ENCODE measurements at regions not wholly inside any gene's neighbourhood (a gene's known extent, or its start where the extent isn't known, plus 50 kb on each side); places are given as distances from the start of the nearest gene placed in this dataset.

DNA sequence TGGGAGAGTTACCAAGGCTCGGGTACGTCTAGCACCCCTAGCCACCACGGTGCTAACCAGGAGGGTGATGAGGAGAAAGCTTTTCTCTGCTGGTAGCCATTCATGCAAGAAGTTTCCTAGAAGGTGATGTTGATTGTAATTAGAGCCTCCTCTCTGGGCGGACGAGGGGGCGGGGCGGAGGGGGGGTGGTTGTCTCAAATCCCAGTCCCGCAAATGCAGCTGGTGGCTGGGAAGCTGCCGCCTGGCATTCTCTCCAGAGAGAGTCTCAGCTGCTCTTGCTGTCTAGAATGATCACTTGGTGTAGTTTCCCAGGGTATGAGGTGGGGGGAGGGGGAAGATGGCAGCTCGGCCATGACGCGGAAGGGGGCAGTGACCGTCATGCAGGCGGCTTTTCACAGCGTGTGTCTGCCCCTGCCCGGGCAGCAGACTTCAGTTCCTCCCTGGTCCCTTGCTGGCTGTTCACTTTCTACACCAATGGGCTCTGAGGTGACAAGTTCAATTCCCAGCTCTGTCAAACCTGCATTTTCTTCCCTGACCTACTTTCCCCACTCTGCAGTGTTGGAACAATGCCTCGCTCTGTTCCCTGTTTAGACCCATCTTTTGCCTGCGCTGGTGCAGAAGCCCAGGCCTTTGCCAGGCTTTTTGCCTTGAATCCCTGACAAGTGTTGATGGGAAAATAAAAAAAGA, 61.5 kb upstream of the KLF7 start:
- Histone ChIP-seq H3K36me3 (ENCODE audit: control insufficient read depth, insufficient read depth, low read length) (no peaks in the 10 kb centered on the region), H3K4me3 (ENCODE audit: low read depth, low read length) (no peak overlapping the region), H3K27me3 (ENCODE audit: control insufficient read depth, insufficient read depth, low read length) (no peaks in the 10 kb centered on the region)
- TF ChIP-seq, protein P1, sequence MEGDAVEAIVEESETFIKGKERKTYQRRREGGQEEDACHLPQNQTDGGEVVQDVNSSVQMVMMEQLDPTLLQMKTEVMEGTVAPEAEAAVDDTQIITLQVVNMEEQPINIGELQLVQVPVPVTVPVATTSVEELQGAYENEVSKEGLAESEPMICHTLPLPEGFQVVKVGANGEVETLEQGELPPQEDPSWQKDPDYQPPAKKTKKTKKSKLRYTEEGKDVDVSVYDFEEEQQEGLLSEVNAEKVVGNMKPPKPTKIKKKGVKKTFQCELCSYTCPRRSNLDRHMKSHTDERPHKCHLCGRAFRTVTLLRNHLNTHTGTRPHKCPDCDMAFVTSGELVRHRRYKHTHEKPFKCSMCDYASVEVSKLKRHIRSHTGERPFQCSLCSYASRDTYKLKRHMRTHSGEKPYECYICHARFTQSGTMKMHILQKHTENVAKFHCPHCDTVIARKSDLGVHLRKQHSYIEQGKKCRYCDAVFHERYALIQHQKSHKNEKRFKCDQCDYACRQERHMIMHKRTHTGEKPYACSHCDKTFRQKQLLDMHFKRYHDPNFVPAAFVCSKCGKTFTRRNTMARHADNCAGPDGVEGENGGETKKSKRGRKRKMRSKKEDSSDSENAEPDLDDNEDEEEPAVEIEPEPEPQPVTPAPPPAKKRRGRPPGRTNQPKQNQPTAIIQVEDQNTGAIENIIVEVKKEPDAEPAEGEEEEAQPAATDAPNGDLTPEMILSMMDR (IDR thresholded peaks at IDR 0.05; ENCODE audit: insufficient read depth, low read length, poor library complexity, severe bottlenecking), result no peak
- peak; percentile 70 for DNase-seq (ENCODE audit: low read depth)

DNA sequence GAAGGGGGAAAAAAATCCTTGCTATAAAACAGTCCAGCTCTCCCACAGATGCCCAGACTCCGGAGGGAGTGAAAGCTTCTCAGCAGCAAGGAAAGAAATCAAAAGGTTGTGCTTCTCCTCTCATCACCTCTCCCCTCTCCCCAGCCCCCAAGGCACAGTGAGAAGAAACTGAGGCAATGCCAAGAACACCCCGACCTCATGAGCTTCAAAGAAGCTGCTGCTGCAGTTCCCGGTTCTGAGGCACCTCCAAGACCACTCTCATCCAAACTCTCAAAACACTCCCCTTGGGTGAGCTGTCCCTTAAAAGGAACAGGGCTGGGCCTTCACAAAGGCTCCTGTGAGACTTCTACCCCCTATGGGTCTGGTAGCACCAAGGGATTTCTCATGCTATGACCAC, 62.0 kb upstream of the KLF7 start:
- TF ChIP-seq, protein P1 (IDR thresholded peaks at IDR 0.05; ENCODE audit: insufficient read depth, low read length, poor library complexity, severe bottlenecking), result no peak
- no peak for DNase-seq (ENCODE audit: low read depth)

DNA sequence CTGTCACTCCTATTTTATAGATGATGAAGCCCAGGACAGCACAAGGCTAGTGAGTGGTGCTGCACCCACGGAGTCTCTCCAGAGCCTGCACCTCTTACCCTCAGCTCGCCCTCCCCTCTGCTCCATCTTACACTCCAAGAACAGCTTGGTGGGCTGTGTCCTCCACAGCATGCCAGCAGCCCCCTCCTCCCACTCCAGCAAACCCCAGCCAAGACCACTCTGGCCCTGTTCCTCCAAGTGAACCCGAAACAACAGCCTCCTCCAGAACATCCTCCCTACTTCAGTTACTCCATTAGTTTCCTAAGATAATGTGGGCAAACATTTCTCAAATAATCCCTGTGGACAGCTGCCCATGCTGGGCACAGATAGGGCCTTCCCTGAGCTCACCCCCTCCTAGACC, 62.7 kb upstream of the KLF7 start:
- no peak for DNase-seq (ENCODE audit: low read depth)
- no peaks in the 10 kb centered on the region for H3K36me3 ChIP-seq (ENCODE audit: control insufficient read depth, insufficient read depth, low read length)
- H3K27me3 ChIP-seq (ENCODE audit: control insufficient read depth, insufficient read depth, low read length), result no peaks in the 10 kb centered on the region
- TF ChIP-seq, protein P1 (IDR thresholded peaks at IDR 0.05; ENCODE audit: insufficient read depth, low read length, poor library complexity, severe bottlenecking), result no peak
- no peak overlapping the region for H3K4me3 ChIP-seq (ENCODE audit: low read depth, low read length)

More for the DNA sequence above, 62.0 kb upstream of the KLF7 start:
- Histone ChIP-seq H3K4me3 (ENCODE audit: low read depth, low read length) (no peak overlapping the region), H3K27me3 (ENCODE audit: control insufficient read depth, insufficient read depth, low read length) (no peaks in the 10 kb centered on the region), H3K36me3 (ENCODE audit: control insufficient read depth, insufficient read depth, low read length) (no peaks in the 10 kb centered on the region)

DNA sequence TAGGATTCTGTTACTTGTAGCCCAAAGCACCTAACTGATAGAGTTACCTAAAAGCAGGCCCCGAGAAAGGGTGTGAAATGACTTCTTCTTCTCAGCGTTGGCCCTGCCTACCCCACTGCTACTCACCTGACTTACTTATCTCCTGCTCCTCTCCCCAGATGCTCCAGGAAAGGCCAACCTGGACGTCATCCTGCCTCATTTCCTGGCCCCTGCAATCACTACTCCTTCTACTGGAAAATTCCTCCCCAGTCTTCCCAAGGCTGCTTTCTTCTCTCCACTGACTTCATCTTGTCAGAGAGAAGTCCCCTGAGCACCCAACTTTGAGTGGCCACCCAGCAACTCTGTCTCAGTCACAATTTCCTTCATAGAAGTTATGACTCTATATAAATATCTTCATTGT, 63.4 kb upstream of the KLF7 start:
- Histone ChIP-seq H3K36me3 (ENCODE audit: control insufficient read depth, insufficient read depth, low read length) (no peaks in the 10 kb centered on the region), H3K4me3 (ENCODE audit: low read depth, low read length) (no peak overlapping the region), H3K27me3 (ENCODE audit: control insufficient read depth, insufficient read depth, low read length) (no peaks in the 10 kb centered on the region)
- TF ChIP-seq, protein P1 (IDR thresholded peaks at IDR 0.05; ENCODE audit: insufficient read depth, low read length, poor library complexity, severe bottlenecking), result no peak
- no peak for DNase-seq (ENCODE audit: low read depth)

DNA sequence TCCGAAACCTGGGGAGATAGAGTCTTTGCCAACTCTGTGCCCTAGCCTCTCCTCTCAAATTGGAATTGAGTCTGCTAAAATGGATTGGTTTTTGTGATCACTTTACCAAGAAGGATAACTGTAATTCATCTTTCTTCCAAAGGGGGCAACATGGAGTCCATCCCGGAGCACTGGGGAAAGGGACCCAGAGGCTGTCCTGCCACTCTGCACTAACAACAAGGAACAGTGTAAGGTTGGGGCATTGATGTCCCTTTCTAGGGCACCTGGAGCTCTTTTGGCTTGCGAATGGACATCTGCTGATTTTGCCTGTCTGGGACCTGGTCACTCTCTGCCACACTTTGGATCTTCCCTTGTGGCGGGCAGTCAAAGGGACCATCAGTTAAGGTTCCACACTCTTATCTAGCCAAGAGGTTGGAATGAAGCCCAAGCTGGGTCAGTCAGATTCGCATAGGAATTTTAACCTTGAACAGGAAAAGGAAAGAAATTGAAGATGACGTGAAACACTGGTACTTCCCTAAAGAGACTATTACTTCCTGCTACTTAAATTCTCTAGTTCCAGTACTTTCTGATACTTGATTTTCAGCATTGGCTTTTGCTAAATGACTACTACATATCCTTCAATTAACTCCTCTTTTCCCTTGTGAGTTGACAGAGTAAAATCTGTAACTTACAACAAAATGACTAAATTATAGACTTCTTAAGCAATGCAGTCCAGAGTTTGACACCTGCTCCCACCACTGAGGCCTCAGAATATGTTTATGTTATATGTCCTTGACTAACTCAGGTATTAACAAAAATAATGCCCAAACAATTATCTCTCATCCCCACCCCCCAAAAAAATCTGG, 64.7 kb upstream of the KLF7 start:
- TF ChIP-seq, protein P1 (IDR thresholded peaks at IDR 0.05; ENCODE audit: insufficient read depth, low read length, poor library complexity, severe bottlenecking), result peak; percentile 47
- H3K4me3 ChIP-seq (ENCODE audit: low read depth, low read length), result no peak overlapping the region
- H3K27me3 ChIP-seq (ENCODE audit: control insufficient read depth, insufficient read depth, low read length), result no peaks in the 10 kb centered on the region
- no peaks in the 10 kb centered on the region for H3K36me3 ChIP-seq (ENCODE audit: control insufficient read depth, insufficient read depth, low read length)
- DNase-seq (ENCODE audit: low read depth), result no peak

Measured in kidney epithelial cell (primary cell).